GM19372 (cell line): ENCODE measurements at regions not wholly inside any gene's neighbourhood (a gene's known extent, or its start where the extent isn't known, plus 50 kb on each side); places are given as distances from the start of the nearest gene placed in this dataset.

Experiments used
- ATAC-seq: cut with Tn5 transposase; IDR thresholded peaks from one replicate; pipeline ENCODE4 v1.9.1; 2021; ENCODE audit warnings: mild to moderate bottlenecking, low read depth, moderate library complexity; ENCODE audit not compliant: unreplicated experiment

DNA sequence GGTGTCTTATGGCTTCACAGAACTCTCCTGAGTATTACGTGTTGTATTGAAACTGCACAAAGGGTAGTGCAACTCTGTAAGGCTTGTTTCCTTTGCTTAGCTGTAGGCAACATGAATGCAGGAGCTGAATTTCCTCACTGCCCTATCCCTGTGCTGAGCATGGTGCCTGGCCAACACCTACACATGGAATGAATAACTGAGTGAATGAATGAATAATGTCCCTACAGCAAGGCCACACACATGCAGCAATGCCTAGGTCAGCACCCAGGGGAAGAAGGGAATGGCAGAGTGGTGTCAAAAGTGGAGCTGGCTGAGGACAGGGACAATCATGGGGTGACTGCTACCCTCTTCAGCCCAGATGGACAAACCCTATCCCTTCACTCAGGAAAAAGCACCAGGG is 655.9 kb downstream of the PTPRU start:
- ATAC-seq: no peak

DNA sequence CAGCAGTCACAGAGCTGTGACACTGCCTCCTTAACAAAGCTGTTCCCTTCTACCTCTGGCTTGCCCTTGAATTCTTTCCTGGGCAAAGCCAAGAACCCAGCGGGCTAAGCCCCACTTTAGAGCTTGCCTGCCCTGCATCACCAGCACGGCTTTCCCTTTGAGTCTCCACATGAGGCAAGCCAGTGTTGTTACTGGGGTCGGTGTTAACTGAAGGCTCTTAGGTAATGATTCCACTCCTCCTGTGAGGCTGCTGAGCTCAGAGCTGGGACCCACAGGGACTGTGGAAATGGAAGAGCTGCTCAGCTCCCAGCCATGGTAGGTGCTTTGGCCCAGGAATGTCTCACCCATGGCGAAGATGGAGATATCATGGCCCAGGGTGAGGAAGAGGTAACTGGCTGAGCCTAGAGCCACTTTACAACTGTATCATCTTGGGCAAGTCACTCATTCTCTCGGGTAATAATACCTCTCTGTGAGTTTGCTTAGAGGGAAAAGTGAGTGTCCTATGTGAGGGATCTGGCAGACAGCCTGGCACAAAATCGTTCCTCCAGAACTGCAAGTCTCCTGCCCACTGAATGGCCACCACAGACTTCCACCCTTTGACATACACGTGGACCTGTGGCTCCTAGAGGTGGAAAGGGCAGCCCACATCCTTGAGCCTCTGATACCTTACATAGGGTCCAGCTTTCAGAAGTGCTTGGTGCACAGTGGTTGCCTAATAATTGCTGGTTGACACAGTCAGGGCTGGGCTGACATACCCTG is 654.1 kb downstream of the PTPRU start:
- no peak for ATAC-seq

DNA sequence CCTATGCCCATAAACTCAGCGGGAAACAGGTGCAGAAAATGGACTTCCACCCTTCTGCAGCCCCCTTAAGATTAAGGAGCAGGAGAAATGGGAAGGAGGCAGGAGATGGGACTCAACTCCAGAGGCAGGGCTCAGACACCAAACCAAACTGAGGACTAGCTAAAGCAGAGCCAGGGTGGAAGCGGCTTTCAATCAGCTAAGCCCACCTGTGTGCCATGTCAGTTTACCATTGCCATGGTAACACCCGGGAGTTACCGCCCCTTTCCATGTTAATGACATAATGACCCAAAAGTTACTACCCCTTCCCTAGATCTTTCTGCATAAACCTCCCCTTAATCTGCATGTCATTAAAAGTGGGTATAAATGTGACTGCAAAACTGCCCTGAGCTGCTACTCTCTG is 653.5 kb downstream of the PTPRU start:
- ATAC-seq: no peak

DNA sequence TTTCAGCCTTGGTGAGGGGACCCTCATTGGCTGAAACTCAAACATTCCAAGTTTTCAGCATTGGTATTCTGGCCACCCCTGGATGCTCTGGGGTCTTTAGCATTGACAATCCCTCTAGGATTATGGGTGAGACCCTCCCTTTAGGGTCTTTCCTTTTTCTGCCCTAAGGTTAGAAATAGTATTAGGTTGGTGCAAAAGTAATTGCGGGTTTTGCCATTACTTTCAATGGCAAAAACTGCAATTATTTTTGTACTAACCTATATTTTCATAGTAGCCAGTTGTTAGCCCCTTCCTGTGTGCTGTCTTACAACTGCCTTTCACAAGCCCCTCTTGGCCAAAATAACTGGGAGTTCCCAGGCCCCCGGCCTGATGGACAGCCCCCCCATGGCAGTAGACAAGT is 648.4 kb downstream of the PTPRU start:
- no peak for ATAC-seq

DNA sequence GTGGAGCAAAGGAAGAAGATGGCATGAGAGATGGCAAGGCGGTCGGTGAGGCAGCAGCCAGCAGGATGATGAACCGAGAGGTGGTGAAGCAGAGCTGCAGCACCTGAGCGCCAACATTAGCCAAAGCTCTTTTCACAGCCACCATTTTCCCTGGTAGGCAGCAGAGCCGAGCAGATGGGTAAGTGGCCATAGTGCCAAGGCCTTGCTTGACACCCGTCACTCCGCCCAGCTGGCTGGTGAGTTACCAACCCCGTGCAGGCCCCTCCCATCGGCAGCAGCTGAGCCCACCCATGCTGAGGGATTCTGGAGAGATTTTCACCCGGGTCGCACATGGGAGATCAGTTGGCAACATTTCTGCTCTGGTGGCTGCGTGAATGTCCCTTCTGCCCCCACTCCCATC is 647.7 kb downstream of the PTPRU start:
- no peak for ATAC-seq

DNA sequence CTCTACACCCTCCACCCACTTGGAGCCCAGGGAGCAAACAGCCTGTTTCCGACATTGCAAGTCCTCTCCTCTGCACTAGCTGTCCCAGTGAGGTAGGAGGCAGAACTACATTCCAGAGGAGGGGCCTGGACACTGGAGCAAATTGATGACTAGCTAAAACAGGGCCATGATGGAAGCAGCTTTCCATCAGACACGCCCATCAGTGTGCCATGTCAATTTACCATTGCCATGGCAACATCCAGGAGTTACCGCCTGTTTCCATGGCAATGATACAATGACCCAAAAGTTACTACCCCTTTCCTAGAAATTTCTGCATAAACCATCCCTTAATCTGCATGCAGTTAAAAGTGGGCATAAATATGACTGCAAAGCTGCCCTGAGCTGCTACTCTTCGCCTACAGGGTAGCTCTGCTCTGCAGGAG is 647.1 kb downstream of the PTPRU start:
- no peak for ATAC-seq

DNA sequence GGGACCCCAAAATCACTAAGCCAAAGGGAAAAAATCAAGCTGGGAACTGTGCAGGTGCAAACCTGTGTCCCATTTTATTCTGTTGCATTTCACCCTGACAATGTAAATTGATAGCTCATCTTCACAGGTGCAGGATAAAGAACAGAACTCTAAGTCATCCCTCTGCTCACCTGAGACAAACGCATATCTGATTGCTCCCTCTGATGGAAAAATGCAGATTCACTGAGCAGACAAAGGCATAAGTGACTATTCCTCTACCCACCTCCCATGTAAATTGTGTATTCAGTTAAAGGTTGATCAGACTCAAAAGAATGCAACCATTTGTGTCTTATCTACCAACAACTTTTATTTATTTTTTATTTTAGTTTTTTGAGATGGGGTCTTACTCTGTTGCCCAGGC is 644.2 kb downstream of the PTPRU start:
- no peak for ATAC-seq

DNA sequence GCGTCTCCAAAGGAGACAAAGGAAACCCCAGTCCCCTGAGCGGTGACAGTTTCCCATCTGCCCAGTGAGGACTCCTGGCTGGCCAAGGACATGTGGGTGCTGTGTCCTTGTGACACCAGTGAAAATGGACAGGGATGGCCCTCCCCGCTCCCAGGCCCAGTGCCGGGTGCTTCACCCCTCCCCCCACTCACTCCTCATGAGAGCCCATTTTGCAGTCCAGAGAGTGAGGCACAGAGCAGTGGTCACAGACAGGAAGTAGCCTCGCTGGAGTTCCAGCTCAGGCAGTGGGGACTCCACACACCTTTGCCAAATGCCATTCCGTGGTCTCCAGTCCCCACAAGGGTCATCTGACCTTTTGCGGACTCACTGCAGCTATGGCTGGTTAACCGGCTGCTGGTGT is 642.9 kb downstream of the PTPRU start:
- no peak for ATAC-seq

DNA sequence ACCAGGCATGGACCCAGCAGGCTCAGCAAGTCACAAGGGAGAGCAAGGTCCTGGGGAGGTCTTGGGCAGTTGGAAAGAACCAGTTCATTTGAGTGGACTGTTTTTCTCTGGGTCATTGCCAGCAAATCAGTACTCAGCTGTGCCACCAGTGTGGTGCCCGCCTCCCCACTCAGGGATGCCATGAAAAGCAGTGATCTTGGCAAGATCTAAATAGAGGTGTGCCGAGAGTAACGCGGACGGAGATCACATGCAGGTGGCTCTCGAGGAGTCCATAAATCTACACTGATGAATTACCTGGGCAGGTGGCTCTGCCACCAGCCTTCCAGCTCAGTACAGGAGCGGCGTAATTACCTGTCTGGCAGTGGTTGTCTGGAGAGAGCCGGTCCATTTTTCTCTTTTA is 642.2 kb downstream of the PTPRU start:
- no peak for ATAC-seq

DNA sequence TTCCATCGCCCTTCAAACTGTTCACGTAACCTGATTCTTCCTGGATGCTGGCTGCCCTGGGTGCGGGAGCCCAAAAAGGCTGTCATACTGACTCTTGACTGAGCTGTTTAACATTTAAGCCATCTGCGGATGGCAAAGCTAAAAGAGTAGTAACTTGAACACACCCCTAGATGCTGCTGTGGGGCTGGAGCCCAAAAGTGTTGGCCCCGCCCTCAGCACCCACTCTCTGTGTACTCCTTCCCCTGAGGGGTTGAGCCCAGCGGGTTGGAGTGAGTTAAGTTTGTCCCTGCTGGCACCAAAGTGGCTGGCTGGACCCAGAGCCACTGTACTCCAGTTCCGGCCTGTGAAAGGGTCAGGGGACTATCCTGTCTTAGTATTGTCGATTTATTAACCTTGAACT is 640.6 kb downstream of the PTPRU start:
- no peak for ATAC-seq

DNA sequence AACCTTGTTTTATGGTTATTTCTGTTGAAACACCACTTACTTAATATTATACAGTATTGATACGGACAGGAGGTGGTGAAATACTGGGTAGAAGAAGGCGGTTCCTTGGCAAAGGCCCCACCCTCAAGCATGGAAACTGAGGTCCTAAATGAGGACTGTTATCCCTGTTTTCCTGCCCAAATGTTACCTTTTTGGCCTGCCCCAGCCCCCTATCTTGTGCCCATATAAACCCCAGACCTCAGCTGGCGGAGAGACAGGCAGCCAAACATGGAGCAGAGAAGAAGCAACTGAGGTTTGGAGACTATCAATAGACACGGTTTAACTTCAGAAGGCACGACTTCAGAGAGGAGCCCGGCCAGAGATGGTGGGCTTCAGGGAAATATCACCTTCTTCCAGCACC is 640.1 kb downstream of the PTPRU start:
- no peak for ATAC-seq

DNA sequence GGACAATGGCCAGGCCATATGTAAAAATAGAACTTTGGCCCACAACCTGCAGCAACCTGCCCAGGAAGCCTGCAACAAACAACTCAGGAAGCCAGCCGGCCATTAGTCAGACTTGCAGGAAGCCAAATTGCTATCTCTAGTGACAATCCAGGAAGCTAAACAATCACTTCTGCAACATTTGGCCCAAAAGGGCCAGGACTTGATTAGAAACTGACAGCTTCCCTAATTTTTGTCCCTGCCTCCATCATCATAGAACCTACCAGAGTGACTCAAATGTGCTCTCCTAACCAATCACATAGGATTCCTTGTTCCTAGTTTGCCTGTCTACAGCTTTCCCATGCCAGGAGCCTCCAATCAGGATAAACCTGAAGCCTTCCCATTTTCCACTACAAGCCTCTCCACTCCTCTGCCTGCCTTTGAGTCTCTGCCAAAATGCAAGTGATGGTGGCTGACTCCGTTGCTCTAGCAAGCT is 639.3 kb downstream of the PTPRU start:
- ATAC-seq: no peak

DNA sequence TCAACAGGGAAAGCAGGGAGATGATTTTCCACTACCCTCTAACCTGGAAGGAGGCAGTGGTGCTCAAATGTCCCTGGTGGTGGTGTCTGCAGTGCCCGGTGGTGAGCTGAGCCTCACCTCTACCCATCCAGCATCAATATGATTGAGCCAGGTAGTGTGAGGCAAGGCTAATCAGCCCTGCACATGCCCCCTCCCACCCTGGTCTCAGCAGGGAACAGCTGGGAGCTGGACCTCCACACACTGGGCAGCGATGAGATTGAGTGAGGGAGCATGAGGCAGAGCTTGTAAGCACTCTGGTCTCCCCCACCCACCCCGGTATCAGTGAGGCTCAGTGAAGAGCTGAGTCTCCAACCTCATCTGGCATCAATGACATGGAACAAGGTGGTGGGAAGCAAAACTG is 634.3 kb downstream of the PTPRU start:
- no peak for ATAC-seq

DNA sequence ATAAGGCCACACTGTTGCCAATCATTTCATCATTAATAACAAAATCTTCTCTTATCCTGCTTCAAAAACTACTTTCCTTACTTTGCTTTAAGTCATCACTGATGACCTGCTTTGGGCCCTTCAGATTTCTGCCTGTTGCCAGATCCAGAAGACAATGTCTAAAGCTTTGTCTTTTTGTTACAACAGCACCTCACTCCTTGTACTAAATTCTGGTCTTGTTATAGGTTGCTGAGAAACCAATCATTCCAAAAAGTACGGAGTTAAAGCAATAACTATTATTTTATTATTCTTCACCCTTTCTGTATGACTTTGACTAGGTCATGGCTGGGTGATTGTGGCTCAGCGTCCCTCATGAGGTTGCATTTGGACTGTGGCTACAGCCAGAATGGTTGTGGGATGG is 633.5 kb downstream of the PTPRU start:
- no peak for ATAC-seq

DNA sequence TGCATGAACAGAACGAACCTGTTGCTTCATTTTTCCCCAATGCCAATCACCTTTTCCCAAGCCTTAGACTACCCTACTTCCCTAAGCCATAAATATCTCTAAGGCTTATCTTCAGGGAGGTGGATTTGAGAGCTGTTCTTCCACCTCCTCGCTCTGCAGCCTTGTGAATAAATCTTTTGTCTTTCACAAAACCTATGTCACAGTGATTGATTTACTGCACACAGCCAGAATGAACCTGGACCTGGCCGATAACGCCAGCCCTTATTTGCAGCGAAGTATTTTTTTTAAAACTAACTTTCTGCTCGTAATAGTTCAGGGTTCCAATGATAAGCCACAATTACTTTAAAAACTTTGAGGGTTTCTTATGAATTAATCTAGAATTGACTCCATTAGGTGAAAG is 632.6 kb downstream of the PTPRU start:
- ATAC-seq: no peak

DNA sequence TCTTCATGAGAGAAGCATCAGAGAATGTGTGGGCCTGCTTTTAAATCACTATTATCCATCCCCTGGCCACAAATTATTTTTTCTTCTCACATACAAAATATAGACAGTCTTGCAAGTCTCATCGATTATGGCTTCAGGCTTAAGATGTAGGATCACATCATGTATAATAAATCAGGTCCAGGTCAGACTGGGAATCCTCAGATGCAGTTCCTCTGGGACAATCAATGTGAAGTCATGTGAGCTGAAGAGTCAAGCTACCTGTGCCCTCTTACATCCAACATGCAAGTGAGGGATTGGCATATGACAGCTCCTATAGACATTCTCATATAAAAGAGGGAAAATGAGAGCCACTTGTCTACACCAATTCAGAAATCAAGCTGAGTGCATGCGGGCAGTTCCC is 631.8 kb downstream of the PTPRU start:
- no peak for ATAC-seq

DNA sequence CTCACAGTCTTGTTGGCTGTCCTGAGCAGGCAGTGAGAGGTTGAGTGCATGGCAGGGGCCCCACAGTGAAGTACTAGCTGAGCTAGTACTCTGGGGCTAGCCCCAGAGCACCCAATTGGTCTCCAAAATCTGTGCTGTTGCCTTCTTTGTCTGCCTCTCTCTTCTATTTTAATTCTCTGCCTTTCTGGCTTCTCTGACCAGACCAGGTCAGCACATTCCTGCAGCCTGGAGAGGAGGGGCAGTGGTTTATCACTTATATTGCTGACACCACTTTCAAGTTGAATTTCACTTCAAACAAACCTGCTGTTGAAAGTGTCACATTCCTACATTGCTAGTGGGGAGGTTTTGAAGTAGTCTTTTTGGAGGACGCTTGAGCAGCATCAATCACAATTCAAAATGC is 628.7 kb downstream of the PTPRU start:
- ATAC-seq: no peak

DNA sequence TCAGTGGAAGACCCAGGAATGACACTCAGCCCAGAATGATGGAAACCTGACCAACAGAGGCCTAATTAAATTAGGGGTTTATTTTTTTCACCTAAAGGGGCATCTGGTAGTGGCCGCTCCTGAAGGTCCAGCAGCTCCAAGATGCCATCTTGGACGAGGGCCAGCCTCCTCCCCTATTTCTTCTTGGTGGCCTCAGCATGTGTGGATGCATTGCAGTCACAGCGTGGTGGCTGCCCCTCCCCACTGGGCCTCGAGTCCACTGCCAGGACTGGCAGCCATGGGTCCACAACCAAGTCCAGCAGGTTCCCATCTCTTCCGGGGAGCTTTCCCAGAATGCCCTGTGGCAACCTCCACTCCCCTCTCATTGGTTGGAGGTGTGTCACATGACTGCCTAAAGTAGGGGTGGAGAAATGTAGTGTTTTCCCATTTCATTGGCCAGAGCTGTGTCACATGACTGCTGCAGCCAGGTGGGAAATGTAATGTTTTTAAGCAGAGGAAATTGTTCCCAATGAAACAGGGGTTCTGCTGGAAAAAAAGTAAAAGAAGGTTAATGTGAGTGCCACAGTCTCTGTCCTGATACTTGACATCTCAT is 628.2 kb downstream of the PTPRU start:
- ATAC-seq: no peak

DNA sequence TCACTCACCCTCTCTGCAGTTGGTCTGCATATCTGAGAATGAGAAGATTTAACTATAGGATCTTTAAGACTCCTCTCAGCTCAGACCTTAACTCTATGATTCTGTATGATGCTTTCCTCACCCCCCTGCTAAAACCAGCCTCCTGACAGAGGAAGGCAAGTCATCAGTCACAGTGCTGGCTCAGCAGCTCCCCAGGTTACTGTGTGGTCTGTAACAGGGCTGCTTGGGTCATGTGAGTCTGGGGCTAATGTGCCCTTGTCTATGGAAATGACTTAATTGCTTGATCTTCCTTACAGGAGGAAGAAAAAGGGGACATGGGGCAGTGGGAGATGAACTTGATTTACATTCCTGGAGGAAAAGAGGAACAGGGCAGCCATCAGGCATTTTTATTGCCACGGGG is 625.6 kb downstream of the PTPRU start:
- ATAC-seq: no peak

DNA sequence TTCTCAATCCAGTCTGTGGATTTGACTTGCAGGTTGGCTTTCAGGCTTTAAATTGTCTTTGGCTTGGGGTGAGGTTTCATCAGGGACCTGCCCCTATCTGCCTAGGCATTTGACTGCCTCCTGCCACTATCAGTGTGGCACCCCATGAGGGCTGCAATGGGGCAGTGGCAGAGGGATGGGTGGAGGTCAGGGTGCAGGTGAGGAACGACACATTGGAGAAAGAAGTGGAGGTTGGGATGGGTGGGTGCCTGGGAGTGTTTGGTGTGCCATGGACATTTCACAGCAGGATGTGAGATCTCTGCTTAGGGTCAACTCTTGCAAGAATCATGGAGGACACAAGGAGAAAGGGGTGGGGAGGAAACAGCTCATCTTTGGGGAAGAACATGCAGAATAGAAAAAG is 625.1 kb downstream of the PTPRU start:
- no peak for ATAC-seq

DNA sequence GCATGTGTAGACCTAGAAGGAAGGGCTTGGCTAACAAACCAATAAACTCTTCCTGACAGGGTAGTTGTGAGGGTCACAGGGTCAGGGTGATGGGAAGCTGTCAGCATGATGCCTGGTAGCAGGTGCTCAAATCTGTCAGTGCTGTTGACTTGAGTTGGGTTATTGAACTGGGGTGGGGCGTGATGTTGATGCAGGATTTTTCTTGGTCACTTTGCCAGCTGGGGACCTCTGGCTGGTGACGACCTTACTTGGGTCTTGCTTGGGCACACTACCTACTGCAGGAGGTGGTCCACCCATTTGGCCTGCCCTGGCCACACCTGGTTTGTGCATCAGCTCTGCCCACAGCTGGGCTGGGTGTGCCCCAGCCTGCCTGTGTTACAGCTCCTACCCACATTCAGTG is 624.4 kb downstream of the PTPRU start:
- ATAC-seq: no peak

DNA sequence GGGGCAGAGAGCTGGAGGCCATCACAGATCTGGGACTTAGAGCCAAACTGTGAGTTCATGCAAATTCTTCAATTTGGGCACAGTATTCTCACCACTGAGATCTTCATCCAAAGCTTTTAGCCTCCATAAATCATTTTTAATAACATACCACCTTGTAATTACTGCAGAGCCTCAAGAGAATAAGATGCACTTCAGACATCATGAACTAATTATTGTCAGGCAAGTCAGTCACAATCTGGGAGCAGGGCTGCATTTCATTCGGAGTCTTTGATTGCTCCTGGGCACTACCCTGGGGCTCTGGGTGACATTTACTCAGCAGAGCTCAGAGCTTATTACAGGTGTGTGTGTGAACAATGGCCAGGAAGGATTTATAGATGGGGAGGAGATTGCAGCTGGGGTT is 623.7 kb downstream of the PTPRU start:
- no peak for ATAC-seq
